ENCODE measurements at regions not wholly inside any gene's neighbourhood (a gene's known extent, or its start where the extent isn't known, plus 50 kb on each side); places are given as distances from the start of the nearest gene placed in this dataset.

DNA sequence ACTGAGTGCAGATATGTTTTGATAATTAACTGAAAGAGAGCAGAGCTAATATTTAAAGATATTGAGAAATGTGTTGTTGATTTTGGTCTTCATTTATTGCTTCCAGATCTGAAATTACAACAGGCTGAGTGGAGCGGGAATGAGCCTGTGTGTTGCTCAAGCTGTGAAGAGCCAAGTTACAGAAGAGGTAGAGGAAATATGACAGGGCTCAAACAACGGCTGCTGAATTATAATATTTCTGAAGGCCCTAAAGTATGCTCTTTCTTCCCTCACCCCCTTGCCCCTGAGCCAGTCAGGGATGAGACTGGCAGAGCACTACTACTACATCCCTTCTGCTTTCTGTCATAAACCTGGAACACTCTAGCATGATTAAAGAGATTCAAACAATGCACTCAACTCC lies 115.6 kb downstream of the FANCF start (continued):
- TF ChIP-seq, protein P1, sequence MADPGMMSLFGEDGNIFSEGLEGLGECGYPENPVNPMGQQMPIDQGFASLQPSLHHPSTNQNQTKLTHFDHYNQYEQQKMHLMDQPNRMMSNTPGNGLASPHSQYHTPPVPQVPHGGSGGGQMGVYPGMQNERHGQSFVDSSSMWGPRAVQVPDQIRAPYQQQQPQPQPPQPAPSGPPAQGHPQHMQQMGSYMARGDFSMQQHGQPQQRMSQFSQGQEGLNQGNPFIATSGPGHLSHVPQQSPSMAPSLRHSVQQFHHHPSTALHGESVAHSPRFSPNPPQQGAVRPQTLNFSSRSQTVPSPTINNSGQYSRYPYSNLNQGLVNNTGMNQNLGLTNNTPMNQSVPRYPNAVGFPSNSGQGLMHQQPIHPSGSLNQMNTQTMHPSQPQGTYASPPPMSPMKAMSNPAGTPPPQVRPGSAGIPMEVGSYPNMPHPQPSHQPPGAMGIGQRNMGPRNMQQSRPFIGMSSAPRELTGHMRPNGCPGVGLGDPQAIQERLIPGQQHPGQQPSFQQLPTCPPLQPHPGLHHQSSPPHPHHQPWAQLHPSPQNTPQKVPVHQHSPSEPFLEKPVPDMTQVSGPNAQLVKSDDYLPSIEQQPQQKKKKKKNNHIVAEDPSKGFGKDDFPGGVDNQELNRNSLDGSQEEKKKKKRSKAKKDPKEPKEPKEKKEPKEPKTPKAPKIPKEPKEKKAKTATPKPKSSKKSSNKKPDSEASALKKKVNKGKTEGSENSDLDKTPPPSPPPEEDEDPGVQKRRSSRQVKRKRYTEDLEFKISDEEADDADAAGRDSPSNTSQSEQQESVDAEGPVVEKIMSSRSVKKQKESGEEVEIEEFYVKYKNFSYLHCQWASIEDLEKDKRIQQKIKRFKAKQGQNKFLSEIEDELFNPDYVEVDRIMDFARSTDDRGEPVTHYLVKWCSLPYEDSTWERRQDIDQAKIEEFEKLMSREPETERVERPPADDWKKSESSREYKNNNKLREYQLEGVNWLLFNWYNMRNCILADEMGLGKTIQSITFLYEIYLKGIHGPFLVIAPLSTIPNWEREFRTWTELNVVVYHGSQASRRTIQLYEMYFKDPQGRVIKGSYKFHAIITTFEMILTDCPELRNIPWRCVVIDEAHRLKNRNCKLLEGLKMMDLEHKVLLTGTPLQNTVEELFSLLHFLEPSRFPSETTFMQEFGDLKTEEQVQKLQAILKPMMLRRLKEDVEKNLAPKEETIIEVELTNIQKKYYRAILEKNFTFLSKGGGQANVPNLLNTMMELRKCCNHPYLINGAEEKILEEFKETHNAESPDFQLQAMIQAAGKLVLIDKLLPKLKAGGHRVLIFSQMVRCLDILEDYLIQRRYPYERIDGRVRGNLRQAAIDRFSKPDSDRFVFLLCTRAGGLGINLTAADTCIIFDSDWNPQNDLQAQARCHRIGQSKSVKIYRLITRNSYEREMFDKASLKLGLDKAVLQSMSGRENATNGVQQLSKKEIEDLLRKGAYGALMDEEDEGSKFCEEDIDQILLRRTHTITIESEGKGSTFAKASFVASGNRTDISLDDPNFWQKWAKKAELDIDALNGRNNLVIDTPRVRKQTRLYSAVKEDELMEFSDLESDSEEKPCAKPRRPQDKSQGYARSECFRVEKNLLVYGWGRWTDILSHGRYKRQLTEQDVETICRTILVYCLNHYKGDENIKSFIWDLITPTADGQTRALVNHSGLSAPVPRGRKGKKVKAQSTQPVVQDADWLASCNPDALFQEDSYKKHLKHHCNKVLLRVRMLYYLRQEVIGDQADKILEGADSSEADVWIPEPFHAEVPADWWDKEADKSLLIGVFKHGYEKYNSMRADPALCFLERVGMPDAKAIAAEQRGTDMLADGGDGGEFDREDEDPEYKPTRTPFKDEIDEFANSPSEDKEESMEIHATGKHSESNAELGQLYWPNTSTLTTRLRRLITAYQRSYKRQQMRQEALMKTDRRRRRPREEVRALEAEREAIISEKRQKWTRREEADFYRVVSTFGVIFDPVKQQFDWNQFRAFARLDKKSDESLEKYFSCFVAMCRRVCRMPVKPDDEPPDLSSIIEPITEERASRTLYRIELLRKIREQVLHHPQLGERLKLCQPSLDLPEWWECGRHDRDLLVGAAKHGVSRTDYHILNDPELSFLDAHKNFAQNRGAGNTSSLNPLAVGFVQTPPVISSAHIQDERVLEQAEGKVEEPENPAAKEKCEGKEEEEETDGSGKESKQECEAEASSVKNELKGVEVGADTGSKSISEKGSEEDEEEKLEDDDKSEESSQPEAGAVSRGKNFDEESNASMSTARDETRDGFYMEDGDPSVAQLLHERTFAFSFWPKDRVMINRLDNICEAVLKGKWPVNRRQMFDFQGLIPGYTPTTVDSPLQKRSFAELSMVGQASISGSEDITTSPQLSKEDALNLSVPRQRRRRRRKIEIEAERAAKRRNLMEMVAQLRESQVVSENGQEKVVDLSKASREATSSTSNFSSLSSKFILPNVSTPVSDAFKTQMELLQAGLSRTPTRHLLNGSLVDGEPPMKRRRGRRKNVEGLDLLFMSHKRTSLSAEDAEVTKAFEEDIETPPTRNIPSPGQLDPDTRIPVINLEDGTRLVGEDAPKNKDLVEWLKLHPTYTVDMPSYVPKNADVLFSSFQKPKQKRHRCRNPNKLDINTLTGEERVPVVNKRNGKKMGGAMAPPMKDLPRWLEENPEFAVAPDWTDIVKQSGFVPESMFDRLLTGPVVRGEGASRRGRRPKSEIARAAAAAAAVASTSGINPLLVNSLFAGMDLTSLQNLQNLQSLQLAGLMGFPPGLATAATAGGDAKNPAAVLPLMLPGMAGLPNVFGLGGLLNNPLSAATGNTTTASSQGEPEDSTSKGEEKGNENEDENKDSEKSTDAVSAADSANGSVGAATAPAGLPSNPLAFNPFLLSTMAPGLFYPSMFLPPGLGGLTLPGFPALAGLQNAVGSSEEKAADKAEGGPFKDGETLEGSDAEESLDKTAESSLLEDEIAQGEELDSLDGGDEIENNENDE (IDR thresholded peaks at IDR 0.05; ENCODE audit: insufficient replicate concordance, low read length), result no peak
- TF ChIP-seq, protein P2, sequence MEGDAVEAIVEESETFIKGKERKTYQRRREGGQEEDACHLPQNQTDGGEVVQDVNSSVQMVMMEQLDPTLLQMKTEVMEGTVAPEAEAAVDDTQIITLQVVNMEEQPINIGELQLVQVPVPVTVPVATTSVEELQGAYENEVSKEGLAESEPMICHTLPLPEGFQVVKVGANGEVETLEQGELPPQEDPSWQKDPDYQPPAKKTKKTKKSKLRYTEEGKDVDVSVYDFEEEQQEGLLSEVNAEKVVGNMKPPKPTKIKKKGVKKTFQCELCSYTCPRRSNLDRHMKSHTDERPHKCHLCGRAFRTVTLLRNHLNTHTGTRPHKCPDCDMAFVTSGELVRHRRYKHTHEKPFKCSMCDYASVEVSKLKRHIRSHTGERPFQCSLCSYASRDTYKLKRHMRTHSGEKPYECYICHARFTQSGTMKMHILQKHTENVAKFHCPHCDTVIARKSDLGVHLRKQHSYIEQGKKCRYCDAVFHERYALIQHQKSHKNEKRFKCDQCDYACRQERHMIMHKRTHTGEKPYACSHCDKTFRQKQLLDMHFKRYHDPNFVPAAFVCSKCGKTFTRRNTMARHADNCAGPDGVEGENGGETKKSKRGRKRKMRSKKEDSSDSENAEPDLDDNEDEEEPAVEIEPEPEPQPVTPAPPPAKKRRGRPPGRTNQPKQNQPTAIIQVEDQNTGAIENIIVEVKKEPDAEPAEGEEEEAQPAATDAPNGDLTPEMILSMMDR (IDR thresholded peaks at IDR 0.05; ENCODE audit: control extremely low read depth in 1 of 3, insufficient read depth in 1 of 3, low read depth in 1 of 3, low read length in 3 of 3), result no peak
- no peak for TF ChIP-seq TBP (IDR thresholded peaks at IDR 0.05; ENCODE audit: low read depth, low read length)
- TF ChIP-seq TCF12 (IDR thresholded peaks at IDR 0.05; ENCODE audit: low read depth, low read length), result no peak

All from H1 (cell line).